ACHN (cell line): ENCODE measurements at regions not wholly inside any gene's neighbourhood (a gene's known extent, or its start where the extent isn't known, plus 50 kb on each side); places are given as distances from the start of the nearest gene placed in this dataset.
"Not testable (repeated sequence)": the region's sequence is repeated elsewhere in the genome, so short reads cannot be mapped to it uniquely, and the experiment has no call there.

Experiments used
- DNase-seq: peaks from one replicate; pipeline ENCODE4 v3.0.0-alpha.2; 2015
- in situ Hi-C: cut with HindIII; loops from 2 replicates; pipeline ENCODE4 v1.10.0; 2017; ENCODE audit warnings: low sequenced_read_pairs, low pct_ligation_motif_present, low pct_unique_long_range_greater_than_20kb

GRCh38 chr12:33770652-33771051 is 251.6 kb upstream of the ALG10 start:
- no peak for DNase-seq
- in situ Hi-C loops, result no loop called here

- in situ Hi-C loops, result no loop called here
- no peak for DNase-seq
Observed at GRCh38 chr12:33771889-33772288, 250.4 kb upstream of the ALG10 start.

DNA sequence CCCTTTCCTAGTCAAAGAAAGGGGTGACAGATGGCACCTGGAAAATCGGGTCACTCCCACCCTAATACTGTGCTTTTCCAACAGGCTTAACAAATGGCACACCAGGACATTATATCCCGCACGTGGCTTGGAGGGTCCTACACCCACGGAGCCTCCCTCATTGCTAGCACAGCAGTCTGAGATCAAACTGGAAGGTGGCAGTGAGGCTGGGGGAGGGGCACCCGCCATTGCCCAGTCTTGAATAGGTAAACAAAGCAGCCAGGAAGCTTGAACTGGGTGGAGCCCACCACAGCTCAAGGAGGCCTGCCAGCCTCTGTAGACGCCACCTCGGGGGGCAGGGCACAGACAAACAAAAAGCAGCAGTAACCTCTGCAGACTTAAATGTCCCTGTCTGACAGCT is 249.2 kb upstream of the ALG10 start:
- DNase-seq, in situ Hi-C loops: not testable (repeated sequence)

DNA sequence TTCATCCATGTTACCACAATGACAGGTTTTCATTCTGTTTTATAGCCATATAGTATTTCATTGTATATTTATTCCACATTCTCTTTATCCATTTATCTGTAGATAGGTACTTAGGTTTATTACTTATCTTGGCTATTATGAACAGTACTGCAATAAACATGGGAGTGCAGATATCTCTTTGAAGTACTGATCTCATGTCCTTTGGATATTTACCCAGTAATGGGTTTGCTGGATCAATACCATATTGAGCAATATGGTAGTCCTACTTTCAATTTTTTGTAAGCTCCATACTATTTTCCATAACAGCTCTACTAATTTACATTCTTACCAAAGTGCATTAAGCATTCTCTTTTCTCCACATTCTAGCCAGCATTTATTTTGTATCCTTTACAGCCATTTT is 235.8 kb upstream of the ALG10 start:
- in situ Hi-C loops, result no loop called here

DNA sequence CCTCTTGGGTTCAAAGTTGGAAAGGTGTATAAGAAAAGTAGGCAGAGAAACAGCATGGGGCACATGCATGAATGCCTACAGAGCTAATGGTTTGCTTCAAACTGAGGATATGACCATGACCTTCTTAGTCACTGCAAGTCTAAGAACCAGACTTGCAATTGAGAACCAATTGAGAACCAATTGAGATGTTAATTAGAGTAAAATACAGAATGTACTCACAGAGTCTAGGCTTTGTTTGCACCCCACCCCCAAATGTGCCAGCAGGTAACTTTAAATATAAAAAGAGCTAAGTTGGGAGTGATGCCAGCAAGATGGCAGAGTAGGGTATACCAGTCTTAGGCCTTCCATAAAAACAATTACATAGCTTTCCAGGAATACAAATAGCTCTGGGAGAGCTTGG is 227.3 kb upstream of the ALG10 start:
- DNase-seq, result no peak
- in situ Hi-C loops, result no loop called here

More for the DNA sequence above, 235.8 kb upstream of the ALG10 start:
- no peak for DNase-seq

DNA sequence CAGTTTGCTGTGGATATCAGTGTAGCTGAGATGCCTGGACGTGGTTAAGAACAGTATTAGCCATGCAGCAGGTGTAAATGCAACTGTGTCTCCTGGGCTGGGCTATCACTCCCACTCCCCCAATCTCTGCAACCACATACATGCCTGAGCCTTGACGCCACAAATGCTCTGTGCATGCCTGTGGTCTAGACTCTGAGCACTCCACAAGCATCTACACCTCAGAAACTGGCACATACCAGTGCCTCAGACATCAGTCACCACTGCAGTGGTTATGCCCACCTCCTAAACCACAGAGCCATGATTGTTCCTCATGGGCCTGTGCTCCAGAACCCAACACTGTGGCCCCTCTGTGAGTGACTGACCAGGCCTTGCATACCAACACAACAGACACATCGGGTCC is 226.8 kb upstream of the ALG10 start:
- peak; percentile 83 for DNase-seq
- in situ Hi-C loops, result no loop called here

DNA sequence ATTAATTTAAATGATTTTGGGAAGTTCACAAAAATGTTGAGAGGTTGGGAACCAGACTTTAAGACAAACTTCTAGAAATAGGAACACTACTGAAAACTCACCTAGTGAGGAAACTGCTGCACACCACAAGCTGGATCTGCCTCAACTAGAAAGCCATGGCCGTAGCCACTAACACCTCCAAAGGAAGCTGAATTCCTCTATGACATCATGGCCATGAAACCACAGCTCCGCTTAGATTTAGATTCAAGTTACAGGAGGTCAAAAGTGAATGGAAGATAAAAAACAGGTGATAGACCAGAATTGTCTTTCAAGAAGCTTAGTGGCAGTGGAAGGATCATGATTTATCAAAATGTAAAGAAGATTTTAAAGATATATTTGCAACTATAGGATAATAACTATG is 208.8 kb upstream of the ALG10 start:
- no peak for DNase-seq
- in situ Hi-C loops, result no loop called here

DNA sequence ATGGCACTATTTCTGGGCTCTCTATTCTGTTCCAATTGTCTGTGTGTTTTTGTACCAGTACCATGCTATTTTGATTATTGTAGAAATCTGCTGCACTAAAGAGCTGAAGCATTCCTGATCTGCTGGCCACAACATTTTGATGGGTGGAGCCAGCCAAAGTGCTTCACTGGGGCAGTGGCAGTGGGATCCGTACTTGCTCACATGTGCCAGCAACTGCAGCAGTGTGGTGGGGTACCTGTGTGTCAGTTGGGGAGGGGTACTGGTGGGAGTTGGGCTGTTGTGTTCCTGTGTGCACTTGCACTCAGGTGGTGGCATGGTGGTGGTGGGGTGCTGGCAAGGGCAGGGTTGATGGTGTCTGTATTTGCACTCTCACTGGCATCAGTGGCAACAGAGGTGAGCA is 204.6 kb upstream of the ALG10 start:
- in situ Hi-C loops, result no loop called here
- DNase-seq, result no peak

DNA sequence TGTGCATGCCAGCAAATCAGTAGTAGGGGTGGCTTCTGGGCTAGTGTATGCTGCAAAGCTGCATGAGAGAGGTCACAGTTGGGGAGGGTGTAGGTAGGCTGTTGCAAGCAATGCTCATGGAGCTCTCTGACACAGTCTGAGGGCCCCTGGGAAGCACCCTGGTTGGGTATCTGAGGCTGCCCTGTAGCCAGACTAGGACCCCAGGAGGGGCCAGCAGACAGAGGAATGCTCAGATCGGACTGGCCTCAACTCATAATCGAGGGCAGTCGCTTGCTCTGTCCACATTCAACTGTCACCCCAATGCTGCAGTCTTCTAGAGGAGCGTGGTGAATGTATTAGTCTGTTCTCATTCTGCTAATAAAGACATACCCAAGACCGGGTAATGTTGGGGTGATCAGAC is 204.0 kb upstream of the ALG10 start:
- in situ Hi-C loops, result no loop called here

DNA sequence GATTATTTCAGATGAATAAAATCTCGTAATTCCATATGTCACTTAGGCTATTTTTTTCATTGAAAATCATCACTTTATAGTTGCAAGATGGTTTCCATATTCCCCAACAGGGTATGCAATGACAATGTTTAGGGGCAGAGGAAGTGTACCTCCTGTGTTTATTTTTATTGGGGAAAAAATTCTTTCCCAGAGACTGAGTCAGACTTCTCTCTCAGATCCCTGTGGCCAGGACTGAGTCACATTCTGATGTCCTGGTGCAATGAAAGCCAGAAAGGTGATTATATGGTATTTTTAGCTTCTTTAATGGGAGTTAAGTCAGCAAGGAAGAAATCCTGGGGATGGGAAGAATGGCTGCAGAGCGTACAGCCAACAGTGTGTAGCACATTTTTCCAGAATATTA is 196.9 kb upstream of the ALG10 start:
- DNase-seq, result peak; percentile 20
- in situ Hi-C loops, result no loop called here

More for the DNA sequence above, 204.0 kb upstream of the ALG10 start:
- no peak for DNase-seq

- DNase-seq, result no peak
- in situ Hi-C loops, result no loop called here
Observed at GRCh38 chr12:33825986-33826602, 196.2 kb upstream of the ALG10 start.

DNA sequence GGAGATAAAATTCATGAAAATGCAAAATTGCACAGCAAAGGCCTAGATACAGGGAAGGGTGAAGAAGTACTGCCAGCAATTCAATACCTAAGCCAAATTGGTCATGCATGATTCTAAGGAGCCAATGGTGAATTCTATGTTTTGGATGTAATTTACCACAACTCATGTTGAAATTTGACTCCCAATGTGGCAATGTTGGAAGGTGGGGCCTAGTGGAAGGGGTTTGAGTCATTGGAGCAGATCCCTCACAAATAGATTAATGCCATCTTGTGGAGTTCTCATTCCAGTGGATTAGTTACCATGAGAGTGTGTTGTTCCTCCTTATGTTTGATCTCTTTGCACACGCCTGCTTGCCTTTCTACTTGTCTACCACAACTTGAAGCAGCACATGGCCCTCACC is 194.0 kb upstream of the ALG10 start:
- DNase-seq, result no peak
- in situ Hi-C loops, result no loop called here

- in situ Hi-C loops, result no loop called here
- no peak for DNase-seq
Observed at GRCh38 chr12:33830070-33830469, 192.2 kb upstream of the ALG10 start.

GRCh38 chr12:33832900-33833299 is 189.4 kb upstream of the ALG10 start:
- in situ Hi-C loops, result no loop called here

DNA sequence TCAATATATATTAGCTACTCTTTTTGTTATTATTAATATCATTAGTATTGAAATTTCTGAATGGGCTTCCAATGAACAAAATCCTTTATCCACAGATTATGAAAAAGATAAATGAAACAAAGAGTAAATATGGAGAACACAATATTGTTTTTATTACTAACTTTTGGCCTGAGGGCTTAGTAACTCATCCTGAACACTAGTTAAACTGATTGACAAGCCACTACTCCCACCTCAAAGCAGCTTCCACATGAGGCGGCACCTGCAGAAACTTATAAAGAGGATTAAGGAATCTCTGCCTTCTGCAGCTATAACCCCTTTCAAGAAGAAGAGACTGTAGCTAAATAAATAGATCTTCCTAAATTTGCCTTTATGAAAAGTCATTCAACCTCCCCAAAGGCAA is 187.6 kb upstream of the ALG10 start:
- no peak for DNase-seq

More at GRCh38 chr12:33832900-33833299, 189.4 kb upstream of the ALG10 start:
- DNase-seq, result no peak

DNA sequence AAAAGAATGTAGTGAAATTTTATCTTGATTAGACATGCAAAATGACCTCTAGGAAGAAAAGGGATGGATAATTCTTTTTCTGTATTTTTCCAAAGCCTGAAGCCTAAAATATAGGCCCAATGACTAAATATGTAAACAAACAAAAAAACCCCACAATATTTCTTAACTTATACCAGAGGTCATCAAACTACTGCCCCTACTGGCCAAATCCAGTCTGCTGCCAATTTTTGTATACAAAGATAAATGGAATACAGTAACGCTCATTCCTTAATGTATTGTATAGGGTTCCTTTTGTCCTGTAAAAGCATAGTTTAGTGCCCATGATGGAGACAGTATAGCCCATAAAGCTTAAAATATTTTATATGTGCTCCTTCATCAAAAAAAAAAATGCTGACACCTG is 145.7 kb upstream of the ALG10 start:
- peak; percentile 8 for DNase-seq

More for the DNA sequence above, 187.6 kb upstream of the ALG10 start:
- in situ Hi-C loops, result no loop called here

GRCh38 chr12:33892425-33892824 is 129.9 kb upstream of the ALG10 start:
- no peak for DNase-seq
- in situ Hi-C loops, result no loop called here

More for the DNA sequence above, 145.7 kb upstream of the ALG10 start:
- in situ Hi-C loops, result no loop called here

DNA sequence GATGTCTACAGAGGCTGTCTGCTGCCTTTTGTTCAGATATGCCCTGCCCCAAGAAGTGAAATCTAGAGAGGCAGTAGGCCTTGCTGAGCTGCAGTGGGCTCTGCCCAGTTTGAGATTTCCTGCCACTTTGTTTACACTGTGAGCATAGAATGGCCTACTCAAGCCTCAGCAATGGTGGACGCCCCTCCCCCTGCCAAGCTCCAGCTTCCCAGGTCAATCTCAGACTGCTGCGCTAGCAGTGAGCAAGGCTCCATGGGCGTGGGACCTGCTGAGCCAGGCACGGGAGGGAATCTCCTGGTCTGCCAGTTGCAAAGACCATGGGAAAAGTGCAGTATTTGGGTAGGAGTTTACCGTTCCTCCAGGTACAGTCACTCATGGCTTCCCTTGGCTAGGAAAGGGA is 101.8 kb upstream of the ALG10 start:
- in situ Hi-C loops, DNase-seq: not testable (repeated sequence)

DNA sequence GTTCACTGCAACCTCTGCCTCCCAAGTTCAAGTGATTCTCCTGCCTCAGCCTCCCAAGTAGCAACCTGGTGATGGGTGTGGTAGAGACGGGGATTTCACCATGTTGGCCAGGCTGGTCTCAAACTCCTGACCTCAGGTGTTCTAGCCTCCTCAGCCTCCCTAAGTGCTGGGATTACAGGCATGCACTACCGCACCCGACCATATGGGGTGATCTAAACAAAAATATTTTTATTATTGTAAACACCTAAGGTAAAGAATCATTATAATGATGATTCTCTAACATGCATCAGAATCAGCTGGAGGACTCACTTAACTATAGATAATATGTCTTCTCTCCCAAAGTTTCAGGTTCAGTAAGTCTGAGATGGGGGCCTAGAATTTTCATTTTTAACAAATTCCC is 96.2 kb upstream of the ALG10 start:
- DNase-seq, result no peak
- in situ Hi-C loops, result no loop called here

- in situ Hi-C loops, DNase-seq: not testable (repeated sequence)
Observed at GRCh38 chr12:33937669-33938068, 84.6 kb upstream of the ALG10 start.

- in situ Hi-C loops, result no loop called here
- DNase-seq, result no peak
Observed at GRCh38 chr12:33942172-33942571, 80.1 kb upstream of the ALG10 start.
